ENCODE measurements at regions not wholly inside any gene's neighbourhood (a gene's known extent, or its start where the extent isn't known, plus 50 kb on each side); places are given as distances from the start of the nearest gene placed in this dataset.
"Not testable (repeated sequence)": the region's sequence is repeated elsewhere in the genome, so short reads cannot be mapped to it uniquely, and the experiment has no call there.

DNA sequence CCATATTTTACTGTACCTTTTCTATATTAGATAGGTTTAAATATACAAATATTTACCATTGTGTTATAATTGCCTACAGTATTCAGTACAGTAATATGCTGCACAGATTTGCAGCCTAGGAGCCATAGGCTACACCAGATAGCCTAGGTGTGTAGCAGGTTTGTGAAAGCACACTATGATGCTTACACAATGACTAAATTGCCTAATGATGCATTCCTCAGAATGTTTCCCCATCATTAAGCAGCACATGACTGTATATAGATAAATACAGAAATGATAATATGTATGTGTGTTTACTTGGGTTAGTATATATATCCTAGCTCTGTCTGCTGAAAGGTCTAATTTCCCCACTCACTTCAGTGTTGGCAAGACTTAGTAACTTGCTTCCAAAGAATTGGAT is 65.8 kb downstream of the MYL3 start:
- Mint-ChIP-seq H3K4me1 (no peaks in the 10 kb centered on the region), H3K36me3 (ENCODE audit: low read depth) (no peaks in the 10 kb centered on the region), H3K27me3 (peaks cover 52% of the 10 kb centered on the region)

GRCh38 chr3:46793340-46793739 is 69.9 kb downstream of the MYL3 start:
- DNase-seq; intact Hi-C loops (cut with micrococcal nuclease); H3K27ac Mint-ChIP-seq; H3K4me1 Mint-ChIP-seq; H3K36me3 Mint-ChIP-seq (ENCODE audit: low read depth); H3K4me3 Mint-ChIP-seq; H3K9me3 Mint-ChIP-seq: not testable (repeated sequence)
- H3K27me3 Mint-ChIP-seq: peaks cover 43% of the 10 kb centered on the region

More for the DNA sequence above, 65.8 kb downstream of the MYL3 start:
- H3K4me3 Mint-ChIP-seq: no peak overlapping the region
- intact Hi-C loops (cut with micrococcal nuclease): no loop called here
- DNase-seq: no peak
- no peak overlapping the region for H3K27ac Mint-ChIP-seq
- peaks cover 7% of the 10 kb centered on the region for H3K9me3 Mint-ChIP-seq

GRCh38 chr3:46778101-46778500 is 60.4 kb upstream of the PRSS50 start:
- no peak for DNase-seq
- Mint-ChIP-seq H3K27ac (no peak overlapping the region), H3K4me3 (no peak overlapping the region), H3K4me1 (no peaks in the 10 kb centered on the region), H3K9me3 (peaks cover 7% of the 10 kb centered on the region), H3K36me3 (ENCODE audit: low read depth) (no peaks in the 10 kb centered on the region), H3K27me3 (peaks cover 5% of the 10 kb centered on the region)
- intact Hi-C loops (cut with micrococcal nuclease): no loop called here

DNA sequence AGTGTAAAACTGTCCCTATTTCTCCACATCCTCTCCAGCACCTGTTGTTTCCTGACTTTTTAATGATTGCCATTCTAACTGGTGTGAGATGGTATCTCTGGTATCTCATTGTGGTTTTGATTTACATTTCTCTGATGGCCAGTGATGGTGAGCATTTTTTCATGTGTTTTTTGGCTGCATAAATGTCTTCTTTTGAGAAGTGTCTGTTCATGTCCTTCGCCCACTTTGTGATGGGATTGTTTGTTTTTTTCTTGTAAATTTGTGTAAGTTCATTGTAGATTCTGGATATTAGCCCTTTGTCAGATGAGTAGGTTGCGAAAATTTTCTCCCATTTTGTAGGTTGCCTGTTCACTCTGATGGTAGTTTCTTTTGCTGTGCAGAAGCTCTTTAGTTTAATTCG is 54.8 kb upstream of the PRSS50 start:
- H3K27ac Mint-ChIP-seq; H3K4me3 Mint-ChIP-seq; intact Hi-C loops (cut with micrococcal nuclease); DNase-seq; H3K36me3 Mint-ChIP-seq (ENCODE audit: low read depth); H3K27me3 Mint-ChIP-seq; H3K4me1 Mint-ChIP-seq: not testable (repeated sequence)
- H3K9me3 Mint-ChIP-seq: peaks cover 13% of the 10 kb centered on the region

DNA sequence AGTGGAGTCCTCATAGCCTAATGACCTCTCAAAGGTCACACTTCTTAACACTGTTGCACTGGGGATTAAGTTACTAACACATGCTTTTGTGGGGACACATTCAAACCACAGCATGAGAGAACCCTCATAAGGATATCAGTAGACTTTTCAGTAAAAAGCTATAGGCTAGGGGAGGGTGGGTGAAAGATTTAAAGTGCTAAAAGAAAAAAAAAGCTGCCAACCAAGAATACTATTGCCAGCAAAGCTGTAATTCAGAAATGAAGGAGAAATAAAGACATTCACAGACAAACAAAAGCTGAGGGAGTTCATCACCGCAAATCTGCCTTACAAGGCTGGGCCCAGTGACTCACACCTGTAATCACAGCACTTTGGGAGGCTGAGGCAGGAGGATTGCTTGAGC is 50.4 kb upstream of the PRSS50 start:
- no peak for DNase-seq
- intact Hi-C loops (cut with micrococcal nuclease): no loop called here
- peaks cover 11% of the 10 kb centered on the region for H3K27me3 Mint-ChIP-seq
- no peak overlapping the region for H3K27ac Mint-ChIP-seq
- H3K9me3 Mint-ChIP-seq: peaks cover 13% of the 10 kb centered on the region
- H3K36me3 Mint-ChIP-seq (ENCODE audit: low read depth): no peaks in the 10 kb centered on the region
- no peak overlapping the region for H3K4me3 Mint-ChIP-seq
- no peaks in the 10 kb centered on the region for H3K4me1 Mint-ChIP-seq
